GM12891 (cell line): ENCODE measurements at regions not wholly inside any gene's neighbourhood (a gene's known extent, or its start where the extent isn't known, plus 50 kb on each side); places are given as distances from the start of the nearest gene placed in this dataset.

ENCODE experiments used
- DNase-seq: peaks from one replicate; pipeline ENCODE4 v3.0.0; 2011; ENCODE audit warnings: low spot score; ENCODE audit not compliant: insufficient read length
- FAIRE-seq: peaks from 2 replicates; lab custom pipeline; 2011; peaks lifted over from hg19 to GRCh38; lab: Jason Lieb, UNC
- PAX5 ChIP-seq: IDR thresholded peaks from 2 replicates; pipeline ENCODE4 v1.6.1; 2011; ENCODE audit warnings: low read length, moderate library complexity, mild to moderate bottlenecking; ENCODE audit not compliant: insufficient read depth, severe bottlenecking
- POLR2A ChIP-seq: IDR thresholded peaks from 2 replicates; pipeline ENCODE4 v1.6.1; 2011; ENCODE audit warnings: low read depth, low read length, control low read depth
- POLR2AphosphoS5 ChIP-seq: IDR thresholded peaks from 2 replicates; pipeline ENCODE4 v1.6.1; 2011; ENCODE audit warnings: low read depth, low read length, control low read depth
- POU2F2 ChIP-seq: IDR thresholded peaks from 2 replicates; pipeline ENCODE4 v1.6.1; 2011; ENCODE audit warnings: low read depth, mild to moderate bottlenecking, control low read depth, low read length, moderate library complexity
- SPI1 ChIP-seq: IDR thresholded peaks from 2 replicates; pipeline ENCODE4 v1.6.1; 2011; ENCODE audit warnings: low read depth, low read length, control low read depth
- TAF1 ChIP-seq: IDR thresholded peaks from 2 replicates; pipeline ENCODE4 v1.6.1; 2011; ENCODE audit warnings: low read depth, low read length, control low read depth

DNA sequence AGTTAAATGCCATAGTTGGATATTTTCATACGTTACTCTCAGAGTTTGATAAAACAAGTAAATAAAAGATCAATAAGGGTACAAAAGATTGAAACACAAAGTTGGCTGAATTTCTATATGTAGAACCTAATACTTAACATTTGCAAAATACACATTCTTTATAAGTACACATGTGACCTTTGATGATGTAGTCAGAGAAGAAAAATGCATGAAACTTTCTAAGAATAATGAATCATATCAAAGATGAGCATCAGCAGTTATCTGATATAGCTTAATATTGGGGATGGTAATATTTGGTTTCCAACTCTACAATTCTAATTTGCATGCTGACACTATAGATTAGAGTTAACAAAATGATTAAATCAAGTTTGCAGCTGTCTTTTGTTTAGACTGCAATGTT lies 188.0 kb upstream of the TGFBR2 start:
- FAIRE-seq (no peak), DNase-seq (no peak)
- no peak for TF ChIP-seq POLR2AphosphoS5
- TF ChIP-seq POU2F2, result no peak
- no peak for TF ChIP-seq PAX5
- no peak for TF ChIP-seq TAF1
- TF ChIP-seq SPI1, result no peak
- no peak for TF ChIP-seq POLR2A

DNA sequence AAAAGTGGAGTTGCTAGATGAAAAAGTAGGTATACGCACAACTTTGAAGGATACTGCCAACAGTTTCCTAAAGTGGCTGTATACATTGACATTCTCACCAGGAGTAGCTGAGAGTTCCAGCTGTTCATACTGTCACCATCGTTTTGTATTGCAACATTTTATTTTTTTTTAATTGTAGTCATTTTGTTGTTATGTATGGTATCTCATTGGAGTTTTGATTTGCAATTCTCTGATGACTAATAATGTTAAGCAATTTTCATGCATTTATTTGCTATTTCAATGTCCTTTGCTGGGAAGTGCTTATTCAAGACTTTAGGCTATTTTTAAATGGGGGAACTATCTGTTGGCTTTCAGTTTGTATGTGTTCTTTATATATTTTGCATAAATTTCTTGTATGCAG lies 185.1 kb upstream of the TGFBR2 start:
- FAIRE-seq (no peak), DNase-seq (no peak)
- TF ChIP-seq SPI1 (no peak), POLR2AphosphoS5 (no peak), PAX5 (no peak), POU2F2 (no peak), POLR2A (no peak), TAF1 (no peak)

DNA sequence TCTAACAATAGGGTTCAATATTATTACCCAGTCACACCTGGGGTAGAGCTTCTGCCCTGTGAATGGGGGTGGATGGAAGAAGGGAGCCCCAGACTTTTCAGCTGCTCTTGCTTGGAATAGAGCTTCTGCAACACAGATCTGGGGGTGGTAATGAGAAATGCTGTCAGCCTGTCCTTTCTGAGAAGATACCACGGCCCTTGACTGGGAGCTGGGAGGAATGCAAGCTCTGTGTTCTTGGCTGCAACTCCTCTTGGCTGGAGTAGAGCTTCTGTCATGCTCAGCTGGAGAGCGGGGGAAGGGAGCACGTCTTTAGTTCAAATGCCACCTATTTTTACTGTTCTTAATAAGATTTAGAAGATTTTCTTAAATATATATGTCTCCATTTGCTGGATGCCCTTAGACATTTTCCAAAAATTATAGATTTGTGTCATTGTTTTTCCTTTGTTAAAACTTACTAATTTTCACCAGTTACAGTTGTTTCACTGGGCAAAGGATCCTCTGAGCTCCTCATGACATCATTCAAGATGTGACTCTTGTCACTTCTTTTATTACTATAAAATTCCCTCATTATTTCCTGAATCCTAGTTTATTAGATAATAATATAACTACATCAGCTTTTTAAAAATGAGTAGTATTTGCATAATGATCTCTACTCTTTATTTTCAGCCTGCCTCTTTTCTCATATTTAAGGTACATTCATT lies 180.0 kb upstream of the TGFBR2 start:
- no peak for FAIRE-seq
- DNase-seq, result no peak
- TF ChIP-seq POU2F2 (no peak), POLR2A (no peak), SPI1 (no peak), TAF1 (no peak), POLR2AphosphoS5 (no peak), PAX5 (no peak)

DNA sequence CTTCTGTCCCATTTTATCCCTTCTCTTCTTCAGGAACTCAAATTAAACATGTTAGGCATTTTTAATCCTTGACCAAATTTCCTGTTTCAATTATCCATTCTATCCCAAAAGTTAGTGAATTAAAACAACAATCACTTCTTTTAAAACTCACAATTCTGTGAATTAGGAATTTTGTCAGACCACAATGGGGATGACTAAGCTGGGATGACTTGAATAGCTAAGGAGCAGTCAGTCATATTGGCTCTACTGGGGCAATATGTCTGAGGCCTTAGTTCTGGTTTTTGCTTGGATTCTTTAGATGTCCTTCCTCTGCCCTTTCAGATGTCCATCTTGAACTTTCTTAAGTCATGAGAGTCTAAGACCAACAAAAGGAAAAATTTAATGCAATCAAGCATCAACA lies 178.2 kb upstream of the TGFBR2 start:
- FAIRE-seq (no peak), DNase-seq (no peak)
- no peak for TF ChIP-seq POLR2AphosphoS5
- TF ChIP-seq PAX5, result no peak
- no peak for TF ChIP-seq SPI1
- no peak for TF ChIP-seq POU2F2
- no peak for TF ChIP-seq TAF1
- TF ChIP-seq POLR2A, result no peak

DNA sequence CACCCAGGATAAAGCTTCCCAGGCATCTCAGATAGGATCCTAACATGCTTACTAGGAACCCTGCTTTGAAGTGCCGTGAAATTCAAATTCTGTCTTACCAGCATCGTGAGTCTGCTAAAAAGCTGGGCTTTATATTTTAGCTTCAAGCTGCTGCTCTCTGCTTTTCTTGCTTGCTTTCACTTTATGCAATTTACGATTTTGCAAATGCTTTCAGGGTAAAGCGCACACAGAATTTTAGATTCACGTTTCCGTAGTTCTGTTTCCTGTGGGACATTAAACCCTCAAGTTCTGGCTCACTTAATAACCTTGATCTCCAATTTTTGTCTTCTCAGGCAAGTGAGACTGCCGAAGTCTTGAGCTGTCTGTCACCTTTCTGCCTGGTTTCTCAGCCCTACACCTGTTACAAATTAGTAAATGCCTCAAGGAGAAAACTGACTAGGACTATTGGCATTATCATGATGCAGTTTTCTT lies 170.5 kb upstream of the TGFBR2 start:
- DNase-seq (no peak), FAIRE-seq (no peak)
- TF ChIP-seq TAF1 (no peak), POLR2A (no peak), SPI1 (no peak)

DNA sequence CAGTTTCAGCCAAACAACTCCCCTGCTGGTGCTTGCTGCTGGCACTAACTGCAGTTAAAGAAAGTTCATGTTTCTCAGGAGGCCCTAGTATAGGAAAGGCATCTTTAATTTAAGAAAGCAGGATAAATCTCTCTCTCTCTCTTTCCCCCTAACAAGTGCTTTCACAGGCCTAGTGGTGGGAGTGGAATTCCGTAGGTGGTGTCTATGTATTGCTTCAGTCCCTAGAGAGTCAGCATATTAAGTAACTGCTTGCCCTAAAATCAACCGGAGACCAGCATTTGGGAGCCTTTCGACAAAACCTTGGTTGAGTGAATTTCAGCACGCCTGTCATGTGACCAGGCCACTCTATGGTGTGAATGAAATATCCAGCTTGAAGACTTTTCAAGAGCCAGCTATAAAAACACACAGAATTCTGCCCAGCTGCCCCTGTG lies 169.2 kb upstream of the TGFBR2 start:
- FAIRE-seq (no peak), DNase-seq (no peak)
- TF ChIP-seq SPI1 (no peak), PAX5 (no peak), POU2F2 (no peak), POLR2AphosphoS5 (no peak), POLR2A (no peak), TAF1 (no peak)

DNA sequence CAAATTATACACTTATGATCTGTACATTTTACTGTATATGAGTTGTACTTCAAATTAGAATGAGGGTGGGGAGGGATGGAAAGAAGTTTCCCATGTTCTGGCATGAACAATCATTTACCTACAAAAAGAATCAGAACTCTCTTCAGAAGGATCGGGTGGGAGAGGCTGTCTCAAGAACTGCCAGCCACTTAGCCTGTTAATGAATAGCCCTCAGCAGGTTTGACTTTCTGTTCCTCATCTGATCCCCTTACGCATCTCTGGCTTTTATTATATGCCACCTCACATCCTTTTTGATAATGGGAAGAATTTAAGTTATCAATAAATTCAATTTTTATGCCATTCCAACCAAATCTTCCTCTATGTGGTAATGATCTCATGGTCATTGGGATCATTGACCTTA lies 168.3 kb upstream of the TGFBR2 start:
- no peak for TF ChIP-seq POLR2AphosphoS5
- TF ChIP-seq PAX5, result no peak
- TF ChIP-seq TAF1, result no peak
- TF ChIP-seq POU2F2, result no peak
- TF ChIP-seq SPI1, result no peak
- TF ChIP-seq POLR2A, result no peak
- FAIRE-seq, result no peak

DNA sequence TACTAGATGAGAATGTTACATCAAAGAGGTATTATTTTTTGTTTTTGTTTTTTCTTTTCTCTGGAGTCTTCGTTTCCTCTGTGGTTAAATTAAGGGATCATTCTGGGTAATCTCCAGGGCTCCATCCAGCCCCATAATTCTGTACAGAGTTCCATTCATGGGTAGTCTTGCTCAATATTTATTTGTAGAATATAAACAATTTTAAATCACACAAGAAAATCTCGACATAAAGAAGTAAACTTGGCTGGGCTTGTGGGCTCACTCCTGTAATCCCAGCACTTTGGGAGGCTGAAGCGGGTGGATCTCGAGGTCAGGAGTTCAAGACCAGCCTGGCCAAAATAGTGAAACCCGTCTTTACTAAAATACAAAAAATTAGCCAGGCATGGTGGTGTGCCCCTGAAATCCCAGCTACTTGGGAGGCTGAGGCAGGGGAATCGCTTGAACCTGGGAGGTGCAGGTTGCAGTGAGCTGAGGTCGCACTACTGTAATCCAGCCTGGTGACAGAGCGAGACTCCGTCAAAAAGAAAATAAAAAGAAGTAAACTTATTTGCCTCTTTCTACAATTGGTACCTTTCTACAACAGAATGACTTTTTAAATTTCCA lies 166.8 kb upstream of the TGFBR2 start:
- DNase-seq (no peak), FAIRE-seq (no peak)
- TF ChIP-seq POLR2A (no peak), TAF1 (no peak), POU2F2 (no peak), POLR2AphosphoS5 (no peak)

More for the DNA sequence above, 168.3 kb upstream of the TGFBR2 start:
- DNase-seq, result no peak

DNA sequence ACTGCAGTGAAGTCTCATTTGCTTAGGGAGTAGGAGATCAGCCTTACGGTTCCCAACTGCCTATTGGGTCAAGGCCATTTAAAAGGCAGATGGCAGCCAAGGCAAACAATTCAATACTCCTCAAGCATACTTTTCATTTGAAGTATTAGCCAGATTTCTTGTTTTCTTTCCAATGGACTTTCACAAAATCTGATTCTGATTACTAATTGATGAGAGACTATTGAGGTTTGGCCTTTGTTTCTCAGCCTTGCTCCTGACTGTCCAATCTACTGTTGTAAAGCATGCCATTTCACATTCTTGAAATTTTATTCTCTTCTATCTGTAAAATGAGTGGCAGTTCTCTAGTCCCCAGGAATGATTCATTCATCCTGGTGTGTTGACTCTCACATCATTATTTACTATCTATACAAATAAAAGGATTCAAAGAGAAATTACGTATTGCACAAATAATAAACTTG lies 166.2 kb upstream of the TGFBR2 start:
- FAIRE-seq, result no peak
- TF ChIP-seq TAF1, result no peak
- no peak for TF ChIP-seq POU2F2
- TF ChIP-seq POLR2AphosphoS5, result no peak
- no peak for TF ChIP-seq POLR2A
- TF ChIP-seq PAX5, result no peak
- TF ChIP-seq SPI1, result no peak
- no peak for DNase-seq

DNA sequence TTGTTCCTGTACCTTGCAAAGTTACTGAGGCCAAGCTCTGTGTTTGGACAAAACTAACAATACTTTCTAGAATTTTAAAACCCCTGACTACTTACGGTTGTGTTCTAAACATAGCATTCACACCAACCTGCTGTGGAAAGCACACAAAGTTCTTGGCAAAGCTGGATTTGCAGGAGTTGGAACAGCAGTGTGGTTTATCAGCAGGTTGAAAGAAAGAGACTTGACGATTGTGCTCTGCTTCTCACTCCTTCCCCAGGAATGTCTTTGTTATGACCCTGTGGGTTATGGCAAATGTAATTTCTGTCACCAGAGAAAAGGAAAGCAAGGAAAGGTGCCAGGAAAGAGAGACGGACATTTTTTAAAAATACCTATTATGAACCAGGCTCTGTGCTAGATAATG lies 165.5 kb upstream of the TGFBR2 start:
- TF ChIP-seq PAX5 (no peak), TAF1 (no peak), POU2F2 (no peak)
- FAIRE-seq (no peak), DNase-seq (no peak)
